SK-N-SH (cell line): ENCODE measurements at regions not wholly inside any gene's neighbourhood (a gene's known extent, or its start where the extent isn't known, plus 50 kb on each side); places are given as distances from the start of the nearest gene placed in this dataset.

Source experiments
- FOSL2 ChIP-seq: IDR thresholded peaks from 2 replicates; pipeline ENCODE4 v1.4.0; 2012; ENCODE audit warnings: low read depth, mild to moderate bottlenecking, moderate library complexity, borderline replicate concordance
- FOXM1 ChIP-seq: IDR thresholded peaks from 2 replicates; pipeline ENCODE4 v1.4.0; 2012; ENCODE audit warnings: low read depth, mild to moderate bottlenecking
- JUND ChIP-seq: IDR thresholded peaks from 2 replicates; pipeline ENCODE4 v1.4.0; 2012
- POLR2AphosphoS5 ChIP-seq: IDR thresholded peaks from 2 replicates; pipeline ENCODE4 v1.6.1; 2012; ENCODE audit warnings: low read depth, low read length
- RFX5 ChIP-seq: IDR thresholded peaks from 2 replicates; pipeline ENCODE4 v1.6.1; 2012; ENCODE audit warnings: mild to moderate bottlenecking, improper control_type of control experiment, low read length
- SIN3A ChIP-seq: IDR thresholded peaks from 2 replicates; pipeline ENCODE4 v1.6.1; 2012; ENCODE audit warnings: low read depth, mild to moderate bottlenecking, low read length, moderate library complexity, borderline replicate concordance
- TF ChIP-seq, protein P1 (sequence below): fragments of 200-600 bp; sonication (generic); IDR thresholded peaks from 2 replicates; pipeline ENCODE4 v1.6.1; 2017; ENCODE audit warnings: antibody characterized with exemption, mild to moderate bottlenecking, moderate library complexity
- TF ChIP-seq, protein P2 (sequence below): IDR thresholded peaks from 2 replicates; pipeline ENCODE4; 2012

DNA sequence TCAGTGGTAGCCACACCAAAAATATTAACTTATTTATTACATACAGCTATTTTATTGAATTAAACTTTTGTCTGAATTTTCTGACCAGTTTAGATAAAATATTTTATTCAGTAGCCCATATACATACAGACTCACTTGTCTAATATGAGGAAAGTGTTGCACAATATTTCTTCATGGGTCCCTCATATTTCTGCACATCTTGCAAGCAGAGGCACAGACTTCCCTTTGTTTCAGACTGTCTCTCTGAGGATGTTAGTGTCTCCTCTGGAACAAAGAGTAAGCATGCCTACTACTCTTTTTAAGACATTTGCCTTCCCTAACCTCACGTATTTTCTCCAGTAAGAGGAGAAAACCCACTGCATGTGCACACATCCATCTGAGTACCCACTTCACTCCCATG, 81.2 kb downstream of the OR5AK2 start:
- TF ChIP-seq POLR2AphosphoS5, result no peak
- no peak for TF ChIP-seq RFX5
- TF ChIP-seq SIN3A, result no peak
- TF ChIP-seq, protein P1, sequence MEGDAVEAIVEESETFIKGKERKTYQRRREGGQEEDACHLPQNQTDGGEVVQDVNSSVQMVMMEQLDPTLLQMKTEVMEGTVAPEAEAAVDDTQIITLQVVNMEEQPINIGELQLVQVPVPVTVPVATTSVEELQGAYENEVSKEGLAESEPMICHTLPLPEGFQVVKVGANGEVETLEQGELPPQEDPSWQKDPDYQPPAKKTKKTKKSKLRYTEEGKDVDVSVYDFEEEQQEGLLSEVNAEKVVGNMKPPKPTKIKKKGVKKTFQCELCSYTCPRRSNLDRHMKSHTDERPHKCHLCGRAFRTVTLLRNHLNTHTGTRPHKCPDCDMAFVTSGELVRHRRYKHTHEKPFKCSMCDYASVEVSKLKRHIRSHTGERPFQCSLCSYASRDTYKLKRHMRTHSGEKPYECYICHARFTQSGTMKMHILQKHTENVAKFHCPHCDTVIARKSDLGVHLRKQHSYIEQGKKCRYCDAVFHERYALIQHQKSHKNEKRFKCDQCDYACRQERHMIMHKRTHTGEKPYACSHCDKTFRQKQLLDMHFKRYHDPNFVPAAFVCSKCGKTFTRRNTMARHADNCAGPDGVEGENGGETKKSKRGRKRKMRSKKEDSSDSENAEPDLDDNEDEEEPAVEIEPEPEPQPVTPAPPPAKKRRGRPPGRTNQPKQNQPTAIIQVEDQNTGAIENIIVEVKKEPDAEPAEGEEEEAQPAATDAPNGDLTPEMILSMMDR, result no peak
- TF ChIP-seq JUND, result no peak
- no peak for TF ChIP-seq FOSL2
- TF ChIP-seq FOXM1, result no peak
- TF ChIP-seq, protein P2, sequence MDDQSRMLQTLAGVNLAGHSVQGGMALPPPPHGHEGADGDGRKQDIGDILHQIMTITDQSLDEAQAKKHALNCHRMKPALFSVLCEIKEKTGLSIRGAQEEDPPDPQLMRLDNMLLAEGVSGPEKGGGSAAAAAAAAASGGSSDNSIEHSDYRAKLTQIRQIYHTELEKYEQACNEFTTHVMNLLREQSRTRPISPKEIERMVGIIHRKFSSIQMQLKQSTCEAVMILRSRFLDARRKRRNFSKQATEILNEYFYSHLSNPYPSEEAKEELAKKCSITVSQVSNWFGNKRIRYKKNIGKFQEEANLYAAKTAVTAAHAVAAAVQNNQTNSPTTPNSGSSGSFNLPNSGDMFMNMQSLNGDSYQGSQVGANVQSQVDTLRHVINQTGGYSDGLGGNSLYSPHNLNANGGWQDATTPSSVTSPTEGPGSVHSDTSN, result no peak
